Hematopoietic multipotent progenitor cell treated with erythropoietin and hydrocortisone succinate and interleukin-3 and kit ligand, for 8 days (in vitro differentiated cells): ENCODE measurements at regions not wholly inside any gene's neighbourhood (a gene's known extent, or its start where the extent isn't known, plus 50 kb on each side); places are given as distances from the start of the nearest gene placed in this dataset.

Experiments used
- DNase-seq: peaks from one replicate; pipeline ENCODE4 v3.0.0-alpha.2; 2015

- DNase-seq, result no peak
These were observed 113.9 kb downstream of the TMEM174 start for GRCh38 chr5:73286896-73287295.

- DNase-seq, result no peak
These were observed 112.0 kb downstream of the TMEM174 start for GRCh38 chr5:73284985-73285384.

GRCh38 chr5:73284220-73284795 is 111.3 kb downstream of the TMEM174 start:
- DNase-seq, result no peak

- DNase-seq, result no peak
These were observed 109.9 kb downstream of the TMEM174 start for GRCh38 chr5:73282923-73283322.

- DNase-seq, result no peak
These were observed 109.4 kb downstream of the TMEM174 start for GRCh38 chr5:73282383-73282782.

- no peak for DNase-seq
These were observed 108.1 kb downstream of the TMEM174 start for GRCh38 chr5:73280821-73281746.

- no peak for DNase-seq
These were observed 107.4 kb downstream of the TMEM174 start for GRCh38 chr5:73280386-73280785.

GRCh38 chr5:73279805-73280204 is 106.8 kb downstream of the TMEM174 start:
- DNase-seq, result no peak

GRCh38 chr5:73278693-73279092 is 105.7 kb downstream of the TMEM174 start:
- DNase-seq, result no peak

- no peak for DNase-seq
These were observed 102.1 kb downstream of the TMEM174 start for GRCh38 chr5:73274881-73275663.

GRCh38 chr5:73274121-73274520 is 101.1 kb downstream of the TMEM174 start:
- no peak for DNase-seq

GRCh38 chr5:73273379-73274050 is 100.5 kb downstream of the TMEM174 start:
- DNase-seq, result no peak

GRCh38 chr5:73272351-73272750 is 99.4 kb downstream of the TMEM174 start:
- no peak for DNase-seq

- DNase-seq, result no peak
These were observed 95.8 kb downstream of the TMEM174 start for GRCh38 chr5:73268826-73269225.

GRCh38 chr5:73267766-73268435 is 94.9 kb downstream of the TMEM174 start:
- no peak for DNase-seq

GRCh38 chr5:73266925-73267765 is 94.2 kb downstream of the TMEM174 start:
- no peak for DNase-seq

GRCh38 chr5:73266176-73266738 is 93.3 kb downstream of the TMEM174 start:
- no peak for DNase-seq

- no peak for DNase-seq
These were observed 92.6 kb downstream of the TMEM174 start for GRCh38 chr5:73265641-73266040.

- DNase-seq, result no peak
These were observed 91.6 kb downstream of the TMEM174 start for GRCh38 chr5:73264631-73265030.

- DNase-seq, result no peak
These were observed 90.2 kb downstream of the TMEM174 start for GRCh38 chr5:73263001-73263710.
